Skeletal muscle cell (primary cell): ENCODE measurements at regions not wholly inside any gene's neighbourhood (a gene's known extent, or its start where the extent isn't known, plus 50 kb on each side); places are given as distances from the start of the nearest gene placed in this dataset.
A peak's percentile ranks its signal among the peaks of the same experiment; 100 is the strongest.

Source experiments
- DNase-seq: peaks from one replicate; pipeline ENCODE4 v3.0.0-alpha.2; 2010; ENCODE audit warnings: low read depth
- H3K4me3 ChIP-seq: 2 replicates; pipeline ENCODE4 v1.5.1; 2011; ENCODE audit warnings: low read depth, mild to moderate bottlenecking, control low read depth, low read length, moderate library complexity

GRCh38 chr5:15447209-15447608 is 52.8 kb upstream of the FBXL7 start:
- no peak overlapping the region for H3K4me3 ChIP-seq
- no peak for DNase-seq

GRCh38 chr5:15446552-15446951 is 53.4 kb upstream of the FBXL7 start:
- no peak for DNase-seq
- no peak overlapping the region for H3K4me3 ChIP-seq

- H3K4me3 ChIP-seq: no peak overlapping the region
Measured at GRCh38 chr5:15442193-15442570, 57.8 kb upstream of the FBXL7 start.

GRCh38 chr5:15441433-15442192 is 58.4 kb upstream of the FBXL7 start:
- DNase-seq: no peak
- H3K4me3 ChIP-seq: no peak overlapping the region

More at GRCh38 chr5:15442193-15442570, 57.8 kb upstream of the FBXL7 start:
- no peak for DNase-seq

- no peak for DNase-seq
- no peak overlapping the region for H3K4me3 ChIP-seq
Measured at GRCh38 chr5:15440434-15440833, 59.5 kb upstream of the FBXL7 start.

- no peak for DNase-seq
- no peak overlapping the region for H3K4me3 ChIP-seq
Measured at GRCh38 chr5:15439801-15440200, 60.2 kb upstream of the FBXL7 start.

- no peak overlapping the region for H3K4me3 ChIP-seq
- no peak for DNase-seq
Measured at GRCh38 chr5:15433709-15434108, 66.3 kb upstream of the FBXL7 start.

- DNase-seq: no peak
- H3K4me3 ChIP-seq: no peak overlapping the region
Measured at GRCh38 chr5:15431923-15432322, 68.1 kb upstream of the FBXL7 start.

- no peak for DNase-seq
- peak overlapping the region; percentile 0 for H3K4me3 ChIP-seq
Measured at GRCh38 chr5:15425766-15426165, 74.2 kb upstream of the FBXL7 start.

GRCh38 chr5:15424769-15425168 is 75.2 kb upstream of the FBXL7 start:
- H3K4me3 ChIP-seq: no peak overlapping the region

GRCh38 chr5:15421921-15422412 is 78.0 kb upstream of the FBXL7 start:
- no peak overlapping the region for H3K4me3 ChIP-seq
- DNase-seq: peak; percentile 21

More at GRCh38 chr5:15424769-15425168, 75.2 kb upstream of the FBXL7 start:
- DNase-seq: no peak

GRCh38 chr5:15421381-15421780 is 78.6 kb upstream of the FBXL7 start:
- H3K4me3 ChIP-seq: no peak overlapping the region
- DNase-seq: no peak

GRCh38 chr5:15420201-15420600 is 79.8 kb upstream of the FBXL7 start:
- DNase-seq: no peak
- no peak overlapping the region for H3K4me3 ChIP-seq

GRCh38 chr5:15417156-15417555 is 82.8 kb upstream of the FBXL7 start:
- no peak overlapping the region for H3K4me3 ChIP-seq
- no peak for DNase-seq

- no peak overlapping the region for H3K4me3 ChIP-seq
- no peak for DNase-seq
Measured at GRCh38 chr5:15406478-15406877, 93.5 kb upstream of the FBXL7 start.

GRCh38 chr5:15393146-15393545 is 106.8 kb upstream of the FBXL7 start:
- DNase-seq: no peak
- no peak overlapping the region for H3K4me3 ChIP-seq

GRCh38 chr5:15391704-15392397 is 108.1 kb upstream of the FBXL7 start:
- H3K4me3 ChIP-seq: no peak overlapping the region
- DNase-seq: no peak

GRCh38 chr5:15388866-15389265 is 111.1 kb upstream of the FBXL7 start:
- no peak for DNase-seq
- H3K4me3 ChIP-seq: no peak overlapping the region

- H3K4me3 ChIP-seq: no peak overlapping the region
- DNase-seq: no peak
Measured at GRCh38 chr5:15387931-15388524, 112.0 kb upstream of the FBXL7 start.

- DNase-seq: no peak
- no peak overlapping the region for H3K4me3 ChIP-seq
Measured at GRCh38 chr5:15386122-15386521, 113.9 kb upstream of the FBXL7 start.
